Mesothelial cell of epicardium (in vitro differentiated cells): ENCODE measurements at regions not wholly inside any gene's neighbourhood (a gene's known extent, or its start where the extent isn't known, plus 50 kb on each side); places are given as distances from the start of the nearest gene placed in this dataset.
"Not testable (repeated sequence)": the region's sequence is repeated elsewhere in the genome, so short reads cannot be mapped to it uniquely, and the experiment has no call there.

Experiments used
- DNase-seq, 2 experiments: peaks; one replicate each; pipeline ENCODE4 v3.0.0; 2021; ENCODE audit warnings: low spot score in 2 of 2; ENCODE audit not compliant: unreplicated experiment in 2 of 2
- H3K27ac Mint-ChIP-seq: 2 replicates; pipeline ENCODE4 v1.8.0; 2021; ENCODE audit warnings: mixed read lengths
- H3K27me3 Mint-ChIP-seq: 2 replicates; pipeline ENCODE4 v1.8.0; 2021; ENCODE audit warnings: low read depth, mixed read lengths
- H3K36me3 Mint-ChIP-seq: 2 replicates; pipeline ENCODE4 v1.8.0; 2021; ENCODE audit warnings: mixed read lengths
- H3K4me1 Mint-ChIP-seq: 2 replicates; pipeline ENCODE4 v1.8.0; 2021; ENCODE audit warnings: mixed read lengths
- H3K4me3 Mint-ChIP-seq: 2 replicates; pipeline ENCODE4 v1.8.0; 2021; ENCODE audit warnings: mild to moderate bottlenecking, moderate library complexity, mixed read lengths
- H3K9me3 Mint-ChIP-seq: 2 replicates; pipeline ENCODE4 v1.8.0; 2021; ENCODE audit warnings: mixed read lengths
- CTCF ChIP-seq: fragments of 200-600 bp; sonication (generic); IDR thresholded peaks from one replicate; pipeline ENCODE4 v1.5.0; 2021; ENCODE audit warnings: antibody characterized with exemption; ENCODE audit not compliant: unreplicated experiment

GRCh38 chr6:28816909-28817807 lies 106.6 kb downstream of the TRIM27 start:
- DNase-seq: no peak
- no peak overlapping the region for H3K27ac Mint-ChIP-seq
- H3K27me3 Mint-ChIP-seq: peaks cover 96% of the 10 kb centered on the region
- peaks cover 2% of the 10 kb centered on the region for H3K36me3 Mint-ChIP-seq
- H3K4me3 Mint-ChIP-seq: no peak overlapping the region
- no peaks in the 10 kb centered on the region for H3K9me3 Mint-ChIP-seq
- no peak for TF ChIP-seq CTCF
- peaks cover 8% of the 10 kb centered on the region for H3K4me1 Mint-ChIP-seq

DNA sequence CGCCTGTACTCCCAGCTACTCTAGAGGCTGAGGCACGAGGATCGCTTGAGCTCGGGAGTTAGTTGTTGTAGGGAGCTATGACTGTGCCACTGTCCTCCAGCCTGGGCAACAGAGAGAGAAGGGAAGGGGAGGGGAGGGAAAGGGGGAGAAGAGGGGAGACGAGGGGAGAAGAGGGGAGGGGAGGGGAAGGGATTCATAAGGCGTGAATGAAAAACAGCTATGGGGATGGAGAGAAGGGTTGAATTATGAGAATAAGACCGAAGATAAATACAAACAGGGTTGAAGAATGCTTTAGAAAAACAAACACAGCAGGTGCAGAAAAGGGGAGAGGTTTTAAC lies 106.0 kb downstream of the TRIM27 start:
- peaks cover 93% of the 10 kb centered on the region for H3K27me3 Mint-ChIP-seq
- H3K36me3 Mint-ChIP-seq: no peaks in the 10 kb centered on the region
- no peaks in the 10 kb centered on the region for H3K9me3 Mint-ChIP-seq
- no peak for DNase-seq
- peaks cover 8% of the 10 kb centered on the region for H3K4me1 Mint-ChIP-seq
- H3K27ac Mint-ChIP-seq: no peak overlapping the region
- no peak for TF ChIP-seq CTCF
- no peak overlapping the region for H3K4me3 Mint-ChIP-seq

DNA sequence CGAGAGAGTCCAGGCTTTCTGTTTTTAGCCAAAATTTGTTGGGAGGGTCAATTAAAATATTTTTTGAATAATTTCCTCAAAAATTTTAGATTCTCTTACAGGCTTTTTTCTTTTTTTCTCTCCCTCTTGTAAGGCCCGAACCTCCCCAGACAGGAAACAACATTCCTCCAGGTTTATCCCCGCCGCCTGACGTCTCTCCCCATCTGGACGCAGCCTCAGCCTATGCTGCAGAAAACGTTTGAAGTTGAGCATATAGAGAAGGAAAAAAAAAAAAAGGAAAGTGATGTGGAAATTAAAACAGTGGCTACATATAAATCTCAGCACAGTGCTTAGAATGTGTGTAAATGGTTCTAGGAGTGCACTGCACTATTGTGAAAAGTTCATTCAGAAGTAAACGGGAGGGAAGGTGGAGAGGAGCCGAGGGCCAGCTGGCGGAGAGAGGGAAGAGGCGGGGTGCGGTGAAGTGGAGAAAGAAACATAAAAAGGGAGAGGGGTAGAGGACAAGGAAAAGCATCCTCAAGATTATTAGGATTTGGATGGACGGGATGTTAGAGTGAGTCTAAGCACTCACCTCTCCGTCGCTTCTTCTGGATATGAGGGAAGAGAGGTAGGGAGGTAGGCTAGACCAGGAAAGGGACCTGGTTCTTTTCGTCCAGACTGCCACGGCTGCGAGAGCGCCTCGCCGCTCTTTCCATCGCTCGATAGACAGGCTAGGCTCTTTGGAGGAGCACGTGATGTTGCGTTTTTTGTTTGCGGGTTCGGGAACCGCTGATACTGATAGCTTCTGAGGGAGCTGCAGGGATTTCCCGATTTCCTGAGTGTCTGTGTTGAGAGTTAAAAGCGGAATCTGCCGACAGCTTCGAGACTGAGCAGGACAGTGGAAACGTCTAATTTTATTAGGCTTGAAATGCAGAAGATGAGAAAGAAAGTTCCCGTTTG lies 98.7 kb downstream of the TRIM27 start:
- H3K9me3 Mint-ChIP-seq: no peaks in the 10 kb centered on the region
- no peak for DNase-seq
- no peak overlapping the region for H3K27ac Mint-ChIP-seq
- no peaks in the 10 kb centered on the region for H3K36me3 Mint-ChIP-seq
- no peak for TF ChIP-seq CTCF
- H3K4me3 Mint-ChIP-seq: peak overlapping the region; percentile 31
- H3K27me3 Mint-ChIP-seq: peaks cover 91% of the 10 kb centered on the region
- peaks cover 12% of the 10 kb centered on the region for H3K4me1 Mint-ChIP-seq

- Mint-ChIP-seq H3K4me1 (peaks cover 12% of the 10 kb centered on the region), H3K9me3 (no peaks in the 10 kb centered on the region), H3K27me3 (peaks cover 93% of the 10 kb centered on the region), H3K36me3 (no peaks in the 10 kb centered on the region), H3K4me3 (peak overlapping the region; percentile 31), H3K27ac (no peak overlapping the region)
- DNase-seq: no peak
- no peak for TF ChIP-seq CTCF
These were observed 98.0 kb downstream of the TRIM27 start for GRCh38 chr6:28825732-28826293.

DNA sequence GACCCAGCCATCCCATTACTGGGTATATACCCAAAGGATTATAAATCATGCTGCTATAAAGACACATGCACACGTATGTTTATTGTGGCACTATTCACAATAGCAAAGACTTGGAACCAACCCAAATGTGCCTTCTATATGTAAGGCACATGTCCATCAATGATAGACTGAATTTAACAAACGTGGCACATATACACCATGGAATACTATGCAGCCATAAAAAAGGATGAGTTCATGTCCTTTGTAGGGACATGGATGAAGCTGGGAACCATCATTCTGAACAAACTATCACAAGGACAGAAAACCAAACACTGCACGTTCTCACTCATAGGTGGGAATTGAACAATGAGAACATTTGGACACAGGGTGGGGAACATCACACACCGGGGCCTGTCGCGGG lies 92.1 kb downstream of the TRIM27 start:
- H3K36me3 Mint-ChIP-seq, H3K9me3 Mint-ChIP-seq, H3K4me3 Mint-ChIP-seq, H3K27ac Mint-ChIP-seq, H3K4me1 Mint-ChIP-seq, DNase-seq: not testable (repeated sequence)
- peaks cover 77% of the 10 kb centered on the region for H3K27me3 Mint-ChIP-seq

- not testable (repeated sequence) for DNase-seq, H3K4me3 Mint-ChIP-seq, H3K27ac Mint-ChIP-seq, H3K9me3 Mint-ChIP-seq, H3K36me3 Mint-ChIP-seq
- peaks cover 33% of the 10 kb centered on the region for H3K27me3 Mint-ChIP-seq
- H3K4me1 Mint-ChIP-seq: peaks cover 11% of the 10 kb centered on the region
These were observed 87.1 kb downstream of the TRIM27 start for GRCh38 chr6:28836703-28837102.
